ENCODE measurements at regions not wholly inside any gene's neighbourhood (a gene's known extent, or its start where the extent isn't known, plus 50 kb on each side); places are given as distances from the start of the nearest gene placed in this dataset.

DNA sequence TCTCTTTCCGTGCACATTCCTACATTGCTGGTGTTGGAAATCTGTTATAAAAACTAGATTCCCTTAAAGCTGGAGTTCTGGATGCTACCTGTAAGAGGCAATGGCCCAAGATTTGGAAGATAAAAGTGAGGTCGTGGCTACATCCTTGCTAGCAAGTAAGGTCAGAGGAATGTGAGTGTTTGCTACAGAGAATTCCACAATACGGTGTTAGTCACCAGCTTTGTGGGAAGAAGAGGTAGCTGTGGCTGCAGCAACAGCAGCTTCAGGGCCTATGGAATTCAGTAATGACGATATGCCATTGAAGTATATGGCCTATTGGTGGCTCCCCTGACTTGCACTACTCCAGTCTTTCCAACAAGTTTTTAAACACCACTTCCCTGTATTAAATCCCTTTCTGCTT is 227.7 kb upstream of the TMEM260 start:
- no peaks in the 10 kb centered on the region for H4K20me1 ChIP-seq (ENCODE audit: insufficient read depth)
- TF ChIP-seq RAD21 (IDR thresholded peaks at IDR 0.05; ENCODE audit: low read length) (no peak), GABPA (IDR thresholded peaks at IDR 0.05; ENCODE audit: low read depth) (no peak), MXI1 (IDR thresholded peaks at IDR 0.05; ENCODE audit: low read depth, low read length) (no peak), SIN3A (IDR thresholded peaks at IDR 0.05; ENCODE audit: borderline replicate concordance, low read depth, low read length) (no peak), NRF1 (IDR thresholded peaks at IDR 0.05; ENCODE audit: low read depth, low read length) (no peak), RFX5 (IDR thresholded peaks at IDR 0.05; ENCODE audit: low read length) (no peak), NFIC (IDR thresholded peaks at IDR 0.05; ENCODE audit: borderline replicate concordance) (no peak), EP300 (IDR thresholded peaks at IDR 0.05; ENCODE audit: borderline replicate concordance in 1 of 2, low read depth in 1 of 2, low read length in 1 of 2) (no peak), FOXJ3 (CRISPR knock-in tag; IDR thresholded peaks at IDR 0.05) (no peak), POLR2AphosphoS5 (IDR thresholded peaks at IDR 0.05; ENCODE audit: low read depth, low read length) (no peak), SMC3 (IDR thresholded peaks at IDR 0.05; ENCODE audit: low read depth, low read length) (no peak), EZH2phosphoT487 (IDR thresholded peaks at IDR 0.05; ENCODE audit: borderline replicate concordance, low read depth) (no peak), CHD2 (IDR thresholded peaks at IDR 0.05; ENCODE audit: low read length, partially characterized antibody) (no peak)
- TF ChIP-seq, protein P1, sequence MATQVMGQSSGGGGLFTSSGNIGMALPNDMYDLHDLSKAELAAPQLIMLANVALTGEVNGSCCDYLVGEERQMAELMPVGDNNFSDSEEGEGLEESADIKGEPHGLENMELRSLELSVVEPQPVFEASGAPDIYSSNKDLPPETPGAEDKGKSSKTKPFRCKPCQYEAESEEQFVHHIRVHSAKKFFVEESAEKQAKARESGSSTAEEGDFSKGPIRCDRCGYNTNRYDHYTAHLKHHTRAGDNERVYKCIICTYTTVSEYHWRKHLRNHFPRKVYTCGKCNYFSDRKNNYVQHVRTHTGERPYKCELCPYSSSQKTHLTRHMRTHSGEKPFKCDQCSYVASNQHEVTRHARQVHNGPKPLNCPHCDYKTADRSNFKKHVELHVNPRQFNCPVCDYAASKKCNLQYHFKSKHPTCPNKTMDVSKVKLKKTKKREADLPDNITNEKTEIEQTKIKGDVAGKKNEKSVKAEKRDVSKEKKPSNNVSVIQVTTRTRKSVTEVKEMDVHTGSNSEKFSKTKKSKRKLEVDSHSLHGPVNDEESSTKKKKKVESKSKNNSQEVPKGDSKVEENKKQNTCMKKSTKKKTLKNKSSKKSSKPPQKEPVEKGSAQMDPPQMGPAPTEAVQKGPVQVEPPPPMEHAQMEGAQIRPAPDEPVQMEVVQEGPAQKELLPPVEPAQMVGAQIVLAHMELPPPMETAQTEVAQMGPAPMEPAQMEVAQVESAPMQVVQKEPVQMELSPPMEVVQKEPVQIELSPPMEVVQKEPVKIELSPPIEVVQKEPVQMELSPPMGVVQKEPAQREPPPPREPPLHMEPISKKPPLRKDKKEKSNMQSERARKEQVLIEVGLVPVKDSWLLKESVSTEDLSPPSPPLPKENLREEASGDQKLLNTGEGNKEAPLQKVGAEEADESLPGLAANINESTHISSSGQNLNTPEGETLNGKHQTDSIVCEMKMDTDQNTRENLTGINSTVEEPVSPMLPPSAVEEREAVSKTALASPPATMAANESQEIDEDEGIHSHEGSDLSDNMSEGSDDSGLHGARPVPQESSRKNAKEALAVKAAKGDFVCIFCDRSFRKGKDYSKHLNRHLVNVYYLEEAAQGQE (IDR thresholded peaks at IDR 0.05; ENCODE audit: low read depth, low read length): no peak
- TF ChIP-seq, protein P2, sequence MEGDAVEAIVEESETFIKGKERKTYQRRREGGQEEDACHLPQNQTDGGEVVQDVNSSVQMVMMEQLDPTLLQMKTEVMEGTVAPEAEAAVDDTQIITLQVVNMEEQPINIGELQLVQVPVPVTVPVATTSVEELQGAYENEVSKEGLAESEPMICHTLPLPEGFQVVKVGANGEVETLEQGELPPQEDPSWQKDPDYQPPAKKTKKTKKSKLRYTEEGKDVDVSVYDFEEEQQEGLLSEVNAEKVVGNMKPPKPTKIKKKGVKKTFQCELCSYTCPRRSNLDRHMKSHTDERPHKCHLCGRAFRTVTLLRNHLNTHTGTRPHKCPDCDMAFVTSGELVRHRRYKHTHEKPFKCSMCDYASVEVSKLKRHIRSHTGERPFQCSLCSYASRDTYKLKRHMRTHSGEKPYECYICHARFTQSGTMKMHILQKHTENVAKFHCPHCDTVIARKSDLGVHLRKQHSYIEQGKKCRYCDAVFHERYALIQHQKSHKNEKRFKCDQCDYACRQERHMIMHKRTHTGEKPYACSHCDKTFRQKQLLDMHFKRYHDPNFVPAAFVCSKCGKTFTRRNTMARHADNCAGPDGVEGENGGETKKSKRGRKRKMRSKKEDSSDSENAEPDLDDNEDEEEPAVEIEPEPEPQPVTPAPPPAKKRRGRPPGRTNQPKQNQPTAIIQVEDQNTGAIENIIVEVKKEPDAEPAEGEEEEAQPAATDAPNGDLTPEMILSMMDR (IDR thresholded peaks at IDR 0.05): no peak
- TF ChIP-seq, protein P3, sequence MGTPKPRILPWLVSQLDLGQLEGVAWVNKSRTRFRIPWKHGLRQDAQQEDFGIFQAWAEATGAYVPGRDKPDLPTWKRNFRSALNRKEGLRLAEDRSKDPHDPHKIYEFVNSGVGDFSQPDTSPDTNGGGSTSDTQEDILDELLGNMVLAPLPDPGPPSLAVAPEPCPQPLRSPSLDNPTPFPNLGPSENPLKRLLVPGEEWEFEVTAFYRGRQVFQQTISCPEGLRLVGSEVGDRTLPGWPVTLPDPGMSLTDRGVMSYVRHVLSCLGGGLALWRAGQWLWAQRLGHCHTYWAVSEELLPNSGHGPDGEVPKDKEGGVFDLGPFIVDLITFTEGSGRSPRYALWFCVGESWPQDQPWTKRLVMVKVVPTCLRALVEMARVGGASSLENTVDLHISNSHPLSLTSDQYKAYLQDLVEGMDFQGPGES (IDR thresholded peaks at IDR 0.05; ENCODE audit: low read depth, low read length): no peak
- TF ChIP-seq, protein P4, sequence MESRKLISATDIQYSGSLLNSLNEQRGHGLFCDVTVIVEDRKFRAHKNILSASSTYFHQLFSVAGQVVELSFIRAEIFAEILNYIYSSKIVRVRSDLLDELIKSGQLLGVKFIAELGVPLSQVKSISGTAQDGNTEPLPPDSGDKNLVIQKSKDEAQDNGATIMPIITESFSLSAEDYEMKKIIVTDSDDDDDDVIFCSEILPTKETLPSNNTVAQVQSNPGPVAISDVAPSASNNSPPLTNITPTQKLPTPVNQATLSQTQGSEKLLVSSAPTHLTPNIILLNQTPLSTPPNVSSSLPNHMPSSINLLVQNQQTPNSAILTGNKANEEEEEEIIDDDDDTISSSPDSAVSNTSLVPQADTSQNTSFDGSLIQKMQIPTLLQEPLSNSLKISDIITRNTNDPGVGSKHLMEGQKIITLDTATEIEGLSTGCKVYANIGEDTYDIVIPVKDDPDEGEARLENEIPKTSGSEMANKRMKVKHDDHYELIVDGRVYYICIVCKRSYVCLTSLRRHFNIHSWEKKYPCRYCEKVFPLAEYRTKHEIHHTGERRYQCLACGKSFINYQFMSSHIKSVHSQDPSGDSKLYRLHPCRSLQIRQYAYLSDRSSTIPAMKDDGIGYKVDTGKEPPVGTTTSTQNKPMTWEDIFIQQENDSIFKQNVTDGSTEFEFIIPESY (IDR thresholded peaks at IDR 0.05; ENCODE audit: borderline replicate concordance, low read depth): no peak

More for the DNA sequence above, 227.7 kb upstream of the TMEM260 start:
- ChIA-PET POLR2A (no interaction called here), CTCF (interaction anchor here (0.6 to 1.4 kb wide), 2 partner anchors 12 to 914 kb away, joined by 3 read pairs; no protein-coding TSS in a partner anchor)
- Histone ChIP-seq H3K9ac (no peak overlapping the region), H2AFZ (ENCODE audit: low read depth) (no peak overlapping the region), H3F3A (replicated peaks; ENCODE audit: insufficient read depth) (no peaks in the 10 kb centered on the region), H3K9me2 (no peaks in the 10 kb centered on the region), H3K4me1 (ENCODE audit: control insufficient read depth in 1 of 2, insufficient read depth in 2 of 2, low read depth in 1 of 2, low read length in 1 of 2) (no peaks in the 10 kb centered on the region), H3K27me3 (ENCODE audit: insufficient read depth) (peaks cover 7% of the 10 kb centered on the region; the same call in 1 of the 2 replicates), H3K9me3 (no peaks in the 10 kb centered on the region), H3K79me2 (ENCODE audit: insufficient read depth) (no peaks in the 10 kb centered on the region), H3K27ac (ENCODE audit: low read depth in 2 of 2, low read length in 1 of 2) (no peak overlapping the region), H3K4me2 (no peak overlapping the region), H3K36me3 (replicated peaks in 1 of 2; ENCODE audit: control insufficient read depth in 1 of 2, insufficient read depth in 2 of 2, low read length in 1 of 2) (no peaks in the 10 kb centered on the region), H3K4me3 (ENCODE audit: low read depth in 2 of 2, low read length in 1 of 2) (no peak overlapping the region)
- DNase-seq: no peak
- WGBS (ENCODE audit: low lambda C conversion rate): 3% methylated on average over 4 of the region's 4 CpGs

Data from SK-N-SH (cell line).